ENCODE measurements at regions not wholly inside any gene's neighbourhood (a gene's known extent, or its start where the extent isn't known, plus 50 kb on each side); places are given as distances from the start of the nearest gene placed in this dataset.

GRCh38 chr18:64208516-64208915, 59.6 kb upstream of the LINC00305 start:
- DNase-seq, result no peak

GRCh38 chr18:64207820-64208219, 58.9 kb upstream of the LINC00305 start:
- DNase-seq, result no peak

GRCh38 chr18:64203295-64203694, 54.4 kb upstream of the LINC00305 start:
- no peak for DNase-seq

- DNase-seq, result no peak
Observed at GRCh38 chr18:64202863-64203262, 54.0 kb upstream of the LINC00305 start.

GRCh38 chr18:64202210-64202836, 53.4 kb upstream of the LINC00305 start:
- no peak for DNase-seq

GRCh38 chr18:64201781-64202180, 52.9 kb upstream of the LINC00305 start:
- no peak for DNase-seq

GRCh38 chr18:64199581-64199980, 50.7 kb upstream of the LINC00305 start:
- DNase-seq, result no peak

Measured in NCI-H187 treated with DMSO at 0.1 percent for 48 hours (cell line).